ENCODE measurements at regions not wholly inside any gene's neighbourhood (a gene's known extent, or its start where the extent isn't known, plus 50 kb on each side); places are given as distances from the start of the nearest gene placed in this dataset.
A peak's percentile ranks its signal among the peaks of the same experiment; 100 is the strongest.

DNA sequence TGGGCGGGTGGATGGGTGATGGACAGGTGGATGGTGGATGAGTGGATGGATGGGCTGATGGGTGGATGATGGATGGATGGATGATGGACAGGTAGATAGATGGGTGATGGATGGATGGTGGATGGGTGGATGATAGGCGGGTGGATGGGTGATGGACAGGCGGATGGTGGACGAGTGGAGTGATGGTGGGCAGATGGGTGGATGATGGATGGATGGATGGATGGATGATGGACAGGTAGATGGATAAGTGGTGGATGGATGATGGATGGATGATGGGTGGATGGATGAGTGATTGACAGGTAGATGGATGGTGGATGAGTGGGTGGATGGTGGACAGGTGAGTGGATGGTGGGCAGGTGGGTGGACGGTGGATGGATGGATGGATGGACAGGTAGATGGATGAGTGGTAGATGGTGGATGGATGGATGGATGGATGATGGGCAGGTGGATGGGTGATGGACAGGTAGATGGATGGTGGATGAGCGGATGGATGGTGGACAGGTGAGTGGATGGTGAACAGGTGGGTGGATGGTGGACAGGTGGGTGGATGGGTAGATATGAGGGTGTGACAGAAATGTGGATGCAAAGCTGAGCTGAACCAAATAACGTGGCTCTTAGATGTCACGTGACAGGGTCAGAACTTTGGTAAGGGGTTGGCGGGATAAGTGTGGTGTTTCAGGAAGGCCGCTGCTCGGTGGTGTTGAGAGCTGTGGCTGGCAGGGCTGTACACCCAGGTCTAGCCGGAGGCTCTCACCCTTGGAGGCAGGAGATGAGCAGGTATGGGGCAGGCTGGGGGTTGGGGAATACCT is 234.3 kb upstream of the CIBAR2 start:
- no peak overlapping the region for H4K91ac ChIP-seq (ENCODE audit: low read depth, low read length)
- 100% methylated on average over 2 of the region's 12 CpGs for WGBS (ENCODE audit: extremely low coverage, insufficient coverage, insufficient read length)

DNA sequence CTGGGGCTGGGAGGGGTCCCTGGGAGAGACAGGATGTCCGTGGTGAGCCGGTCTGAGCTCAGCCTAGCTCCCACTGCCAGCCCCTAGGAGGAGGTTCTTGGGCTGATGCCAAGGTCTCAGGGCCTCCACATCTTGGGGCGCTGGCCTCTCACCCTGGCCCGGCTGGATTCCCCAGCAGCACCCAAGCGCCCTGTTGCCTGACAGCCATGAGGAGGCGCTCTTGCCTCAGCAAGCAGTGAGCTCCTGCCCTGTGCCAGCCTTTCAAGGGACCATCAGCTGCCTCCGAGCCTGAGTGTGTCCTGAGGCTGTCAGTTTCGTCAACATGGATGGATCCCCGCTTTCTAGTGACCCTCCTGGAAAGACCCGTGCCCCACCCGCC is 234.9 kb upstream of the CIBAR2 start:
- H3K4me3 ChIP-seq (ENCODE audit: low read depth, low read length), result no peak overlapping the region
- H3K14ac ChIP-seq (ENCODE audit: low read length), result no peak overlapping the region
- no peaks in the 10 kb centered on the region for H3K27me3 ChIP-seq (ENCODE audit: insufficient read depth, low read length)
- peaks cover under 1% of the 10 kb centered on the region for H3K79me2 ChIP-seq (ENCODE audit: control insufficient read depth, insufficient read depth, low read length, poor library complexity)
- no CpG with 5 or more reads among the region's 11 CpGs for WGBS (ENCODE audit: extremely low coverage, insufficient coverage, insufficient read length)
- H3K9ac ChIP-seq (ENCODE audit: low read length), result no peak overlapping the region
- no peak overlapping the region for H2BK120ac ChIP-seq (ENCODE audit: insufficient read depth, low read length, poor library complexity)
- H3K9me3 ChIP-seq (ENCODE audit: insufficient read depth, low read depth, low read length), result peaks cover 4% of the 10 kb centered on the region
- H4K8ac ChIP-seq (ENCODE audit: low read depth, low read length), result no peak overlapping the region
- peaks cover 3% of the 10 kb centered on the region for H3K79me1 ChIP-seq (ENCODE audit: low read length)
- no peak overlapping the region for H3K18ac ChIP-seq (ENCODE audit: low read length)
- H3K27ac ChIP-seq (ENCODE audit: low read depth, low read length), result no peak overlapping the region
- no peak overlapping the region for H3K4ac ChIP-seq (ENCODE audit: low read depth, low read length)
- H3K4me1 ChIP-seq (ENCODE audit: control insufficient read depth in 1 of 2, insufficient read depth in 2 of 2, low read length in 2 of 2), result peaks cover 11 to 12% of the 10 kb centered on the region in 2 experiments
- peak; percentile 25 to 66 for DNase-seq
- H4K91ac ChIP-seq (ENCODE audit: low read depth, low read length), result no peak overlapping the region
- H3K36me3 ChIP-seq (ENCODE audit: control insufficient read depth in 1 of 2, insufficient read depth in 2 of 2, low read length in 2 of 2), result no peaks in the 10 kb centered on the region
- H3K23ac ChIP-seq (ENCODE audit: low read length), result no peak overlapping the region
- no peak overlapping the region for H4K12ac ChIP-seq (ENCODE audit: low read depth, low read length)
- no peak overlapping the region for H2BK12ac ChIP-seq (ENCODE audit: low read length)
- H2AK5ac ChIP-seq (ENCODE audit: low read length), result no peak overlapping the region
- H2BK5ac ChIP-seq (ENCODE audit: low read depth, low read length, poor library complexity), result no peak overlapping the region
- no peak overlapping the region for H3K4me2 ChIP-seq (ENCODE audit: low read length)
- no peak overlapping the region for H2AFZ ChIP-seq (ENCODE audit: insufficient read depth, low read length, poor library complexity)

More for the DNA sequence above, 234.3 kb upstream of the CIBAR2 start:
- H3K23ac ChIP-seq (ENCODE audit: low read length), result no peak overlapping the region
- H3K14ac ChIP-seq (ENCODE audit: low read length), result no peak overlapping the region
- peaks cover 4% of the 10 kb centered on the region for H3K9me3 ChIP-seq (ENCODE audit: insufficient read depth, low read depth, low read length)
- H3K36me3 ChIP-seq (ENCODE audit: control insufficient read depth in 1 of 2, insufficient read depth in 2 of 2, low read length in 2 of 2), result no peaks in the 10 kb centered on the region
- DNase-seq, result no peak
- no peak overlapping the region for H3K27ac ChIP-seq (ENCODE audit: low read depth, low read length)
- H2AFZ ChIP-seq (ENCODE audit: insufficient read depth, low read length, poor library complexity), result no peak overlapping the region
- H3K79me1 ChIP-seq (ENCODE audit: low read length), result no peaks in the 10 kb centered on the region
- no peak overlapping the region for H3K9ac ChIP-seq (ENCODE audit: low read length)
- H2AK5ac ChIP-seq (ENCODE audit: low read length), result no peak overlapping the region
- no peak overlapping the region for H4K8ac ChIP-seq (ENCODE audit: low read depth, low read length)
- H3K4me2 ChIP-seq (ENCODE audit: low read length), result no peak overlapping the region
- H2BK120ac ChIP-seq (ENCODE audit: insufficient read depth, low read length, poor library complexity), result no peak overlapping the region
- H2BK12ac ChIP-seq (ENCODE audit: low read length), result no peak overlapping the region
- H3K4ac ChIP-seq (ENCODE audit: low read depth, low read length), result no peak overlapping the region
- H4K12ac ChIP-seq (ENCODE audit: low read depth, low read length), result no peak overlapping the region
- no peak overlapping the region for H3K18ac ChIP-seq (ENCODE audit: low read length)
- no peak overlapping the region for H2BK5ac ChIP-seq (ENCODE audit: low read depth, low read length, poor library complexity)
- no peaks in the 10 kb centered on the region for H3K79me2 ChIP-seq (ENCODE audit: control insufficient read depth, insufficient read depth, low read length, poor library complexity)
- H3K27me3 ChIP-seq (ENCODE audit: insufficient read depth, low read length), result no peaks in the 10 kb centered on the region
- H3K4me3 ChIP-seq (ENCODE audit: low read depth, low read length), result no peak overlapping the region
- H3K4me1 ChIP-seq (ENCODE audit: control insufficient read depth in 1 of 2, insufficient read depth in 2 of 2, low read length in 2 of 2), result peaks cover 8 to 9% of the 10 kb centered on the region in 2 experiments

DNA sequence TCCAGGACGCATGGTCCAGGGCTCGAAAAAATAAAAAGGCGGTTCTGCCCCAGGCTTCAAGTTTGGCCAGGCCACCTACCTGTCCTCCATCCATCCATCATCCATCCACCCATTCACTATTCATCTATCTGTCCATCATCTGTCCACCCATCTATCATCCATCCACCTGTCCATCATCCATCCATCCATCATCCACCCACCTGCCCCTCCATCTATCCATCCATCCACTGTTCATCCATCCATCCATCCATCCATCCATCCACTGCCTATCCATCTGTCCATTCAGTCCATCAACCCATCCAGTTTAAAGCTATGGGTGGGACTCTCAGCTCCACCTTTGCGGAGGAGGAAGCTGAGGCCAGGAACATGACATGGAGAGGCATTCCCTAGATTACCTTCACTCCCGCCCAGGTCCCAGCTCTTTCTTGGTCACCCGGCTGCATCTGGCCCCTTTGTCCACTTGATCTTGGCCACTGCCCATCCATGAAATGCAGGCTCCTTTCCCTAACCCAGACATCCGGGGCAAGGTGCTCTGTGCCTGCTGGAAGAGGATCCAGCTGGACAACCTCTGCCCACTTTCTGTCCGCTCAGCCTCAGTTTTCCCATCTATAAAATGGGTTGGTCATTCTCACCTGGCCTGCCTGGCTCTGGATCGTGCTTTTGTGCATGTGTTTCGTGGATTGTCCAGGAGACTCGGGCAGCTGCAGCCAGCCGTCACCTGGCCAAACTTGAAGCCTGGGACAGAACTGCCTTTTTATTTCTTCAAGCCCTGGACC is 236.0 kb upstream of the CIBAR2 start:
- no peak for DNase-seq
- Histone ChIP-seq H4K12ac (ENCODE audit: low read depth, low read length) (no peak overlapping the region), H3K79me1 (ENCODE audit: low read length) (peaks cover 14% of the 10 kb centered on the region), H3K4me2 (ENCODE audit: low read length) (no peak overlapping the region), H3K23ac (ENCODE audit: low read length) (no peak overlapping the region), H2BK12ac (ENCODE audit: low read length) (no peak overlapping the region), H4K91ac (ENCODE audit: low read depth, low read length) (no peak overlapping the region), H3K18ac (ENCODE audit: low read length) (no peak overlapping the region), H2BK120ac (ENCODE audit: insufficient read depth, low read length, poor library complexity) (no peak overlapping the region), H3K36me3 (ENCODE audit: control insufficient read depth in 1 of 2, insufficient read depth in 2 of 2, low read length in 2 of 2) (peaks cover 0 to 1% of the 10 kb centered on the region in 2 experiments), H3K4ac (ENCODE audit: low read depth, low read length) (no peak overlapping the region), H3K9me3 (ENCODE audit: insufficient read depth, low read depth, low read length) (peaks cover 4% of the 10 kb centered on the region), H2BK5ac (ENCODE audit: low read depth, low read length, poor library complexity) (no peak overlapping the region), H3K4me1 (ENCODE audit: control insufficient read depth in 1 of 2, insufficient read depth in 2 of 2, low read length in 2 of 2) (peaks cover 21 to 22% of the 10 kb centered on the region in 2 experiments), H3K4me3 (ENCODE audit: low read depth, low read length) (no peak overlapping the region), H3K79me2 (ENCODE audit: control insufficient read depth, insufficient read depth, low read length, poor library complexity) (peaks cover 3% of the 10 kb centered on the region), H3K9ac (ENCODE audit: low read length) (no peak overlapping the region), H2AK5ac (ENCODE audit: low read length) (no peak overlapping the region), H3K27ac (ENCODE audit: low read depth, low read length) (no peak overlapping the region), H3K14ac (ENCODE audit: low read length) (no peak overlapping the region), H3K27me3 (ENCODE audit: insufficient read depth, low read length) (no peaks in the 10 kb centered on the region), H2AFZ (ENCODE audit: insufficient read depth, low read length, poor library complexity) (no peak overlapping the region), H4K8ac (ENCODE audit: low read depth, low read length) (no peak overlapping the region)
- no CpG with 5 or more reads among the region's 12 CpGs for WGBS (ENCODE audit: extremely low coverage, insufficient coverage, insufficient read length)

DNA sequence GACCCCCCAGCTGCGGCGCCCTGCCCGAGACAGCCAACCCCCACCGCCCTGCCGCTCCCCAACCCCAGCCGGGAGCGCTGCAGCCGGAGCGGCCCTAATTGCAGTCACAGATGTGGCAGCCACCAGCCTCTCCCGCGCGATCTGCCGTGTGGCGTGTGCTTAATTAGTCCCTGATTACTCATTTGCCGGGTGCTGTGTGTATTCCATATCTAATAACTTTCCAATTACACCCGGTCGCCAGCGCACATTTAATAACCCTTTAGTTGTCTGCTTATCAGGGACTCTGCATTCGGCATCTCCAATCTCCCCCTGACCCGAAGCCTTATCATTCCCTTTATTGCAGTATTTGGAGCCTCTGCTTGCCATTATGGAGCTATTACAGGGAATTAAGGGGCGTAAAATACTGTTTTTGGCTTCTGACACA is 236.7 kb upstream of the CIBAR2 start:
- Histone ChIP-seq H3K4me2 (ENCODE audit: low read length) (no peak overlapping the region), H2AK5ac (ENCODE audit: low read length) (no peak overlapping the region), H2BK12ac (ENCODE audit: low read length) (no peak overlapping the region), H3K79me1 (ENCODE audit: low read length) (peaks cover 18% of the 10 kb centered on the region), H2BK120ac (ENCODE audit: insufficient read depth, low read length, poor library complexity) (peak overlapping the region; percentile 24), H3K27ac (ENCODE audit: low read depth, low read length) (no peak overlapping the region), H2BK5ac (ENCODE audit: low read depth, low read length, poor library complexity) (no peak overlapping the region), H3K36me3 (ENCODE audit: control insufficient read depth in 1 of 2, insufficient read depth in 2 of 2, low read length in 2 of 2) (peaks cover 0 to 1% of the 10 kb centered on the region in 2 experiments), H3K4ac (ENCODE audit: low read depth, low read length) (no peak overlapping the region), H4K91ac (ENCODE audit: low read depth, low read length) (peak overlapping the region; percentile 32), H3K23ac (ENCODE audit: low read length) (no peak overlapping the region), H3K79me2 (ENCODE audit: control insufficient read depth, insufficient read depth, low read length, poor library complexity) (peaks cover 3% of the 10 kb centered on the region), H3K9me3 (ENCODE audit: insufficient read depth, low read depth, low read length) (peaks cover 4% of the 10 kb centered on the region), H3K4me1 (ENCODE audit: control insufficient read depth in 1 of 2, insufficient read depth in 2 of 2, low read length in 2 of 2) (peaks cover 26% of the 10 kb centered on the region in 2 experiments), H3K4me3 (ENCODE audit: low read depth, low read length) (no peak overlapping the region), H4K8ac (ENCODE audit: low read depth, low read length) (no peak overlapping the region), H4K12ac (ENCODE audit: low read depth, low read length) (no peak overlapping the region), H3K9ac (ENCODE audit: low read length) (no peak overlapping the region), H3K14ac (ENCODE audit: low read length) (peak overlapping the region; percentile 36), H3K27me3 (ENCODE audit: insufficient read depth, low read length) (no peaks in the 10 kb centered on the region), H2AFZ (ENCODE audit: insufficient read depth, low read length, poor library complexity) (no peak overlapping the region), H3K18ac (ENCODE audit: low read length) (no peak overlapping the region)
- no CpG with 5 or more reads among the region's 21 CpGs for WGBS (ENCODE audit: extremely low coverage, insufficient coverage, insufficient read length)
- no peak for DNase-seq

Measured in trophoblast cell (in vitro differentiated cells and primary cell).